SKM-1 treated with dmso at 0.1 percent for 144 hours (cell line): ENCODE measurements at regions not wholly inside any gene's neighbourhood (a gene's known extent, or its start where the extent isn't known, plus 50 kb on each side); places are given as distances from the start of the nearest gene placed in this dataset.

Source experiments
- DNase-seq: peaks from one replicate; lab custom pipeline; 2025; ENCODE audit not compliant: unreplicated experiment; lab: John Stamatoyannopoulos, UW

DNA sequence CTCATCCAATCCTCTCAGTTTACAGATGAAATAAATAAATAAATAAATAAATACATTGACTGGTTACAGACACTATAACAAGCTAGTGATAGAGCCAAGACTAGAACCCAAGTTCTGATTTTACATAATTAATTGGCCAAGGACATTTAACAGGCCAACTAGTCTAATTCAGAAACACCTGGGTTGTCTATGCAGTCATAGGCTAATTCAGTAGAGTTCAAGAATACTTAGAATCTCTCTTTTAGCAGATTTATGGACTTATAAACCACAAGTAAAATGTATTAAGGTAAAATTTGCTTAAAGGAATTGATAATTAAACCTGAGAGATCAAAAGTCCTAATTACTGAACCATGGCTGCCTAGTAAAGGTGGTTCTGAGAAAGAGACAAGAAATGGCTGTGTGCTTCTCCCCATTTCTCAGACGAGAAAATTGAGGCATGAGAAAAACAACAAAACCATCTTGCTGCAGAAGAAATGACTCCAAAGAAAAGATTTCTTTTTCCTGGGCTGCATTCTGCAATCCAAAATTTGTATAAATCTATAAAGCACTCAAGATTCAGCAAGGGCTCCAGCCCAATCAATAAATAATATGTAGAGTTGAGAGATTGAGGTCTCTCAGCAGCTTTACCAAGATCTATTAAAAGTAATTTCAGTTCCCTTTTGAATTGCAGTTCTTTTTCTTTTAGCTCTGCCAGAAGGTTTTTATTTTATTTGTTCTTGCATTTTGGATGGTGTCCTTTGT lies 98.3 kb downstream of the DUSP10 start:
- DNase-seq: no peak

DNA sequence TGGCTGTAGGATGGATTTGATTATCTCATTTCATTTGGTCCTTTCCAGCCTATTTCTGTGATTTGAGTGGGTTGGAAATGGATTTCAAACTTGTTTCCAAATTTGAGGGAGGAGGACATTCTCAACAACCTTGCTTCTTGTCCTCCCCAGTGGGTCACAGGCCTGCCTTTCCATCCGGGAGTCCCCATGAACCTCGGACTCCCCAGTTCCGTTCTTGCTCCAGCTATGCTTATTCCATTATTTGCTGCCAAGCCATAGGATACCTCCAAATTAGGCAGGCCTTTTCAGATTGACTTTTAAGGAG lies 97.8 kb downstream of the DUSP10 start:
- no peak for DNase-seq

DNA sequence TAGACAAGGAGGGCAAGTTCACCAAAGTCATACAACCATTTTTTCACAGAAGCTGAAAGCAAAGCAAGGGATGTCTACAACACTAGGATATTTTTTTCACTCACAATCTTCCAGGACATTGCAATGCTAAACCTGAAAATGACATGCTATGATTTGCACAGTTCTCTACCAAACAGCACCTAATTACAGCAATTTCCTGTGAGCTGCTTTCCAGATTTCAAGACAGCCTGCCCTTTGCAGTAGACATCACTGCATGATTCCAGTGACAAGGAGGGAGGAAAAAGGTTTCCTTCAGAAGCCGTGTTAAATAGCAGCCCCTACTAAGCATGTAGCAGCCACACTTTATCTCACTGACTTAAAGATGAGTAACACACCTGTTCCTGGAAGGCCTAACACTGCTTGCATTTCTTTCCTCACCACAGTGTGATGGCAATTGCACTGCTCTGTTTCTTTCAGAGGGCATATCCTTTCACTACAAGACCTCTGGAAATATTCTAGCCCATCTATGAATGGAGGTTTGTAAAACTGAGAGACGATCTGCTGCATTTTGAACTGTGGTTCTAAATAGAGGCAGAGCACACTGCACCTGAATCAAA lies 97.1 kb downstream of the DUSP10 start:
- DNase-seq: no peak

GRCh38 chr1:221648201-221648600 lies 93.7 kb downstream of the DUSP10 start:
- DNase-seq: no peak
